ENCODE measurements at regions not wholly inside any gene's neighbourhood (a gene's known extent, or its start where the extent isn't known, plus 50 kb on each side); places are given as distances from the start of the nearest gene placed in this dataset.

- H3K9me3 Mint-ChIP-seq, result peaks cover 15% of the 10 kb centered on the region
- no peak for ATAC-seq (ENCODE audit: poor library complexity)
- no peaks in the 10 kb centered on the region for H3K36me3 Mint-ChIP-seq (ENCODE audit: low read depth)
- DNase-seq, result no peak
- Histone ChIP-seq H3K4me1 (ENCODE audit: insufficient read depth, low read length) (no peaks in the 10 kb centered on the region), H3K27ac (ENCODE audit: low read depth in 1 of 2, low read length in 2 of 2) (no peak overlapping the region), H3K4me3 (ENCODE audit: low read length) (no peak overlapping the region), H3K9me3 (ENCODE audit: control insufficient read depth in 1 of 2, insufficient read depth in 1 of 2, low read length in 2 of 2) (peaks cover 0 to 15% of the 10 kb centered on the region in 2 experiments), H3K27me3 (ENCODE audit: control insufficient read depth in 1 of 2, insufficient read depth in 2 of 2, low read length in 2 of 2) (no peaks in the 10 kb centered on the region), H3K36me3 (ENCODE audit: insufficient read depth, low read length) (no peaks in the 10 kb centered on the region)
- ChIA-PET CTCF (no interaction called here), POLR2A (no interaction called here)
- no peak overlapping the region for H3K27ac Mint-ChIP-seq
- intact Hi-C loops (cut with DNase I, micrococcal nuclease), result no loop called here
- H3K27me3 Mint-ChIP-seq, result no peaks in the 10 kb centered on the region
- no peak for TF ChIP-seq CTCF (IDR thresholded peaks at IDR 0.05)
- no peak overlapping the region for H3K4me3 Mint-ChIP-seq
- no peaks in the 10 kb centered on the region for H3K4me1 Mint-ChIP-seq (ENCODE audit: low read depth)
Measured at GRCh38 chr10:57026307-57026706, 665.2 kb upstream of the ZWINT start.

- Histone ChIP-seq H3K4me3 (ENCODE audit: low read length) (no peak overlapping the region), H3K36me3 (ENCODE audit: insufficient read depth, low read length) (no peaks in the 10 kb centered on the region), H3K4me1 (ENCODE audit: insufficient read depth, low read length) (no peaks in the 10 kb centered on the region), H3K27me3 (ENCODE audit: control insufficient read depth in 1 of 2, insufficient read depth in 2 of 2, low read length in 2 of 2) (no peaks in the 10 kb centered on the region), H3K9me3 (ENCODE audit: control insufficient read depth in 1 of 2, insufficient read depth in 1 of 2, low read length in 2 of 2) (no peaks in the 10 kb centered on the region), H3K27ac (ENCODE audit: low read depth in 1 of 2, low read length in 2 of 2) (no peak overlapping the region)
- Mint-ChIP-seq H3K36me3 (ENCODE audit: low read depth) (no peaks in the 10 kb centered on the region), H3K27ac (no peak overlapping the region), H3K27me3 (no peaks in the 10 kb centered on the region), H3K4me1 (ENCODE audit: low read depth) (no peaks in the 10 kb centered on the region), H3K4me3 (no peak overlapping the region), H3K9me3 (peaks cover 8% of the 10 kb centered on the region)
- ChIA-PET POLR2A (no interaction called here), CTCF (no interaction called here)
- no peak for DNase-seq
- no peak for ATAC-seq (ENCODE audit: poor library complexity)
- no peak for TF ChIP-seq CTCF (IDR thresholded peaks at IDR 0.05)
- intact Hi-C loops (cut with DNase I, micrococcal nuclease), result no loop called here
Measured at GRCh38 chr10:57023626-57024025, 662.6 kb upstream of the ZWINT start.

- no peak for ATAC-seq (ENCODE audit: poor library complexity)
- intact Hi-C loops (cut with DNase I, micrococcal nuclease), result no loop called here
- Mint-ChIP-seq H3K27ac (no peak overlapping the region), H3K4me3 (no peak overlapping the region), H3K9me3 (peaks cover 15% of the 10 kb centered on the region), H3K36me3 (ENCODE audit: low read depth) (no peaks in the 10 kb centered on the region), H3K4me1 (ENCODE audit: low read depth) (no peaks in the 10 kb centered on the region), H3K27me3 (no peaks in the 10 kb centered on the region)
- H3K9me3 ChIP-seq (ENCODE audit: control insufficient read depth in 1 of 2, insufficient read depth in 1 of 2, low read length in 2 of 2), result peaks cover 0 to 19% of the 10 kb centered on the region in 2 experiments
- no peak overlapping the region for H3K4me3 ChIP-seq (ENCODE audit: low read length)
- H3K4me1 ChIP-seq (ENCODE audit: insufficient read depth, low read length), result no peaks in the 10 kb centered on the region
- no peak overlapping the region for H3K27ac ChIP-seq (ENCODE audit: low read depth in 1 of 2, low read length in 2 of 2)
- no peak for TF ChIP-seq CTCF (IDR thresholded peaks at IDR 0.05)
- DNase-seq, result no peak
- POLR2A ChIA-PET, result no interaction called here
- H3K27me3 ChIP-seq (ENCODE audit: control insufficient read depth in 1 of 2, insufficient read depth in 2 of 2, low read length in 2 of 2), result no peaks in the 10 kb centered on the region
- H3K36me3 ChIP-seq (ENCODE audit: insufficient read depth, low read length), result no peaks in the 10 kb centered on the region
- CTCF ChIA-PET, result no interaction called here
Measured at GRCh38 chr10:57018452-57018851, 657.4 kb upstream of the ZWINT start.

All from CD4-positive, alpha-beta T cell (primary cell).